ENCODE measurements at regions not wholly inside any gene's neighbourhood (a gene's known extent, or its start where the extent isn't known, plus 50 kb on each side); places are given as distances from the start of the nearest gene placed in this dataset.

- no peak for DNase-seq
- peak overlapping the region in 1 of 8 donors; percentile 16 for H3K27ac ChIP-seq
- peaks cover 0 to 14% (median 3%) of the 10 kb centered on the region in 6 donors for H3K4me1 ChIP-seq
- no peak for TF ChIP-seq POLR2AphosphoS5 (IDR thresholded peaks at IDR 0.05)
- H3K36me3 ChIP-seq, result no peaks in the 10 kb centered on the region
- H3K9me3 ChIP-seq, result peaks cover 0 to 12% (median 10%) of the 10 kb centered on the region in 8 donors
- 76 to 95% (median 85%) methylated on average over 1 of the region's 1 CpG for WGBS, 5 donors
- no peaks in the 10 kb centered on the region for H3K27me3 ChIP-seq (replicated peaks in 1 of 7)
- intact Hi-C loops (cut with DNase I; ENCODE audit: low total_unique reads), result no loop called here
- no peak overlapping the region for H3K4me3 ChIP-seq
Observed at GRCh38 chr12:68387338-68387737, 55.2 kb upstream of the MDM1 start.

- TF ChIP-seq POLR2A (IDR thresholded peaks at IDR 0.05) (no peak), CTCF (IDR thresholded peaks at IDR 0.05 in 8 of 11, conservative IDR thresholded peaks at IDR 0.05 in 3 of 11) (no peak), POLR2AphosphoS5 (IDR thresholded peaks at IDR 0.05) (no peak)
- WGBS, 5 donors, result 60 to 100% (median 89%) methylated on average over 1 of the region's 1 CpG
- Histone ChIP-seq H3K4me1 (peaks cover 0 to 13% (median 5%) of the 10 kb centered on the region in 6 donors), H3K27ac (peak overlapping the region in 1 of 8 donors; percentile 19), H3K9me3 (peaks cover 0 to 12% (median 10%) of the 10 kb centered on the region in 8 donors), H3K4me3 (no peak overlapping the region), H3K27me3 (replicated peaks in 1 of 7) (no peaks in the 10 kb centered on the region), H3K36me3 (no peaks in the 10 kb centered on the region)
- intact Hi-C loops (cut with DNase I; ENCODE audit: low total_unique reads), result no loop called here
- DNase-seq, result no peak
Observed at GRCh38 chr12:68389305-68389704, 57.1 kb upstream of the MDM1 start.

- 84 to 98% (median 93%) methylated on average over 3 of the region's 3 CpGs for WGBS, 5 donors
- H3K9me3 ChIP-seq, result peaks cover 0 to 12% (median 10%) of the 10 kb centered on the region in 8 donors
- H3K4me1 ChIP-seq, result peaks cover 0 to 9% (median 4%) of the 10 kb centered on the region in 6 donors
- intact Hi-C loops (cut with DNase I; ENCODE audit: low total_unique reads), result no loop called here
- H3K27me3 ChIP-seq (replicated peaks in 1 of 7), result no peaks in the 10 kb centered on the region
- no peak overlapping the region for H3K4me3 ChIP-seq
- no peak for DNase-seq
- no peaks in the 10 kb centered on the region for H3K36me3 ChIP-seq
- no peak for TF ChIP-seq POLR2AphosphoS5 (IDR thresholded peaks at IDR 0.05)
- no peak for TF ChIP-seq POLR2A (IDR thresholded peaks at IDR 0.05)
- no peak for TF ChIP-seq CTCF (IDR thresholded peaks at IDR 0.05 in 8 of 11, conservative IDR thresholded peaks at IDR 0.05 in 3 of 11)
- H3K27ac ChIP-seq, result no peak overlapping the region
Observed at GRCh38 chr12:68391937-68392336, 59.8 kb upstream of the MDM1 start.

GRCh38 chr12:68392376-68392775 is 60.2 kb upstream of the MDM1 start:
- no peaks in the 10 kb centered on the region for H3K27me3 ChIP-seq (replicated peaks in 1 of 7)
- no peak for DNase-seq
- H3K4me3 ChIP-seq, result no peak overlapping the region
- no peaks in the 10 kb centered on the region for H3K36me3 ChIP-seq
- TF ChIP-seq POLR2AphosphoS5 (IDR thresholded peaks at IDR 0.05), result no peak
- H3K27ac ChIP-seq, result no peak overlapping the region
- peaks cover 0 to 9% (median 4%) of the 10 kb centered on the region in 6 donors for H3K4me1 ChIP-seq
- peaks cover 0 to 12% (median 10%) of the 10 kb centered on the region in 8 donors for H3K9me3 ChIP-seq
- intact Hi-C loops (cut with DNase I; ENCODE audit: low total_unique reads), result no loop called here

GRCh38 chr12:68393417-68393816 is 61.3 kb upstream of the MDM1 start:
- no peaks in the 10 kb centered on the region for H3K27me3 ChIP-seq (replicated peaks in 1 of 7)
- no peak overlapping the region for H3K27ac ChIP-seq
- 44 to 60% (median 53%) methylated on average over 4 of the region's 4 CpGs for WGBS, 5 donors
- no peak overlapping the region for H3K4me3 ChIP-seq
- intact Hi-C loops (cut with DNase I; ENCODE audit: low total_unique reads), result no loop called here
- peaks cover 0 to 12% (median 10%) of the 10 kb centered on the region in 8 donors for H3K9me3 ChIP-seq
- peaks cover 0 to 9% (median 4%) of the 10 kb centered on the region in 6 donors for H3K4me1 ChIP-seq
- no peak for TF ChIP-seq CTCF (IDR thresholded peaks at IDR 0.05 in 8 of 11, conservative IDR thresholded peaks at IDR 0.05 in 3 of 11)
- TF ChIP-seq POLR2A (IDR thresholded peaks at IDR 0.05), result no peak
- TF ChIP-seq POLR2AphosphoS5 (IDR thresholded peaks at IDR 0.05), result no peak
- H3K36me3 ChIP-seq, result no peaks in the 10 kb centered on the region
- no peak for DNase-seq
